Neutrophil (primary cell): ENCODE measurements at regions not wholly inside any gene's neighbourhood (a gene's known extent, or its start where the extent isn't known, plus 50 kb on each side); places are given as distances from the start of the nearest gene placed in this dataset.

ENCODE experiments used
- H3K27ac ChIP-seq: fragments of 200-600 bp; sonication (generic); 2 replicates; pipeline ENCODE4 v1.5.1; 2016; ENCODE audit warnings: mild to moderate bottlenecking, moderate library complexity
- H3K27me3 ChIP-seq: fragments of 200-600 bp; sonication (generic); 2 replicates; pipeline ENCODE4 v1.6.0; 2016; ENCODE audit warnings: mild to moderate bottlenecking
- H3K36me3 ChIP-seq: fragments of 200-600 bp; sonication (generic); 2 replicates; pipeline ENCODE4 v1.5.1; 2017
- H3K4me1 ChIP-seq, 2 experiments: fragments of 200-600 bp in 1 of 2; sonication (generic) in 1 of 2; 1 replicate in 1 of 2; 2 replicates in 1 of 2; pipeline versions ENCODE4 v1.5.1 to v1.6.1; 2013 to 2016; ENCODE audit warnings: low read depth in 1 of 2, low read length in 1 of 2, mild to moderate bottlenecking in 1 of 2, moderate library complexity in 1 of 2; ENCODE audit not compliant: control insufficient read depth in 1 of 2, insufficient read depth in 1 of 2
- H3K4me3 ChIP-seq, 2 experiments: fragments of 200-600 bp in 1 of 2; sonication (generic) in 1 of 2; 1 replicate in 1 of 2; 2 replicates in 1 of 2; pipeline ENCODE4 v1.5.1; 2013 to 2016; ENCODE audit warnings: low read depth in 1 of 2, low read length in 1 of 2, mild to moderate bottlenecking in 1 of 2, moderate library complexity in 1 of 2
- H3K9me3 ChIP-seq: fragments of 200-600 bp; sonication (generic); 2 replicates; pipeline ENCODE4 v1.5.1; 2016
- CTCF ChIP-seq: fragments of 200-600 bp; sonication (generic); IDR thresholded peaks from 2 replicates; pipeline ENCODE4 v1.5.1; 2016; ENCODE audit warnings: antibody characterized with exemption

- Histone ChIP-seq H3K36me3 (no peaks in the 10 kb centered on the region), H3K9me3 (no peaks in the 10 kb centered on the region)
- no peak for TF ChIP-seq CTCF
Measured at GRCh38 chr14:95015046-95015445, 142.3 kb downstream of the DICER1 start.

DNA sequence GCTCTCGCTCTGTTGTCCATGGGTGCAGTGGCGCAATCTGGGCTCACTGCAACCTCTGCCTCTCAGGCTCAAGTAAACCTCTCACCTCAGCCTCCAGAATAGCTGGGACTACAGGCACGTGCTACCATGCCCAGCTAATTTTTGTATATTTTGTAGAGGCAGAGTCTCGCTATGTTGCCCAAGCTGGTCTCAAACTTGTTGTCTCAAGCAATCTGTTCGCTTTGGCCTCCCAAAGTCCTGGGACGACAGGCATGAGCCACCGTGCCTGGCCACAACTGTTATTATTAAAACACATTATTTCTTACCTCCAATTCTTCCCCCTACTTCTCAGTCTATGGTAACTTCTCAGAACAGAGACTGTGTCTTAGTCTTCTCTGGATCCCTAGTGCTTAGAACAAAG, 143.3 kb downstream of the DICER1 start:
- TF ChIP-seq CTCF: no peak
- H3K4me3 ChIP-seq: no peak overlapping the region
- peaks cover 47% of the 10 kb centered on the region for H3K27me3 ChIP-seq
- H3K4me1 ChIP-seq: peaks cover 4 to 5% of the 10 kb centered on the region in 2 experiments
- H3K36me3 ChIP-seq: no peaks in the 10 kb centered on the region
- no peaks in the 10 kb centered on the region for H3K9me3 ChIP-seq
- no peak overlapping the region for H3K27ac ChIP-seq

More at GRCh38 chr14:95015046-95015445, 142.3 kb downstream of the DICER1 start:
- H3K27me3 ChIP-seq: peaks cover 38% of the 10 kb centered on the region
- H3K27ac ChIP-seq: no peak overlapping the region
- no peak overlapping the region for H3K4me3 ChIP-seq
- H3K4me1 ChIP-seq: peaks cover 5 to 10% of the 10 kb centered on the region in 2 experiments

DNA sequence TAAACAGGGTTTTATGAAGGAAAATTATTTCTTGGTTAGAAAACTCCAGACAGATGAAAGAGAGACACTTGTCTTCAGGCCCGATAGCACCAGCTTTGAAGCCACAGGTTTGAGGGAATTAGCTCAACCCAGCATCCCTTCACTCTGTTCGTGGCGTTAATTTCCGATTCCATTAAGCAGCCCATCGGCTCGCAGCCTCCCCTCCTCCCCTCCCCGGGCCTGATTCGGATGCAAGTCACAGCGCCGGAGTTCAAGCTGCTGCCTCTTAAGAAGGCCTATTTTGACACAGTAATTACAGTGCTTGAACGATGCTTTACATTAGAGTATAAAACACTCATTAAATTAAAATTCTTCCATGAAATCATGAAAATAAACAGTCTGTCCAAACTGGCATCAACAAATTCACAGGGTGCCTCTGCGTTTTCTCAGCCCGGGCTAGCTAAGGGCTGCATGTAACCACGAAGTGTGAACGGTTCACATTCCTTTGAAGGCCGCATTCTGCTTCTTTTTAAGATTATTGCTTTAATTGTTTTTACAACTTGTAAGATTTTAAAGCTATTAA, 145.8 kb downstream of the DICER1 start:
- Histone ChIP-seq H3K36me3 (no peaks in the 10 kb centered on the region), H3K4me1 (no peaks in the 10 kb centered on the region), H3K27ac (no peak overlapping the region), H3K9me3 (no peaks in the 10 kb centered on the region), H3K27me3 (peaks cover 45% of the 10 kb centered on the region), H3K4me3 (no peak overlapping the region)
- no peak for TF ChIP-seq CTCF

GRCh38 chr14:95008445-95009217, 148.7 kb downstream of the DICER1 start:
- TF ChIP-seq CTCF: no peak
- Histone ChIP-seq H3K9me3 (no peaks in the 10 kb centered on the region), H3K4me3 (no peak overlapping the region), H3K27me3 (peaks cover 51% of the 10 kb centered on the region), H3K36me3 (no peaks in the 10 kb centered on the region), H3K4me1 (no peaks in the 10 kb centered on the region), H3K27ac (no peak overlapping the region)

DNA sequence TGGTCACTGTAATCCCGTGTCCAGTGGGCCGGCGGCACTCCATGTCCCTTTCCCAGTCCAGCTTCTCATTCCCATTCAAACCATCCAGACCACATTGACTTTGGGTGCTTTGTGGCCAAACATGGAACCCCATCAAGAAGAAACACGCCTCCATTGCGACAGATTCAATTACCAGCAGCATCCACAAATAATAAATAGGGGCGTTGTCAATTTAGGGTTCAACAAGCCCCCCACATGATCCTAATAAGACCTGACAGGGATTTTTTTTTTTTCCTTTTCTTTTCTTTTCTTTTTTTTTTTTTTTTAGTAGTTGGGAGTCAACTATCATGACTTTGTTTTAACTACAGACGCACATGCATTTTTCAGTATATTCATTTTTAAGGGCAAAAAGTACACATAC, 149.4 kb downstream of the DICER1 start:
- no peaks in the 10 kb centered on the region for H3K4me1 ChIP-seq
- no peaks in the 10 kb centered on the region for H3K36me3 ChIP-seq
- H3K9me3 ChIP-seq: no peaks in the 10 kb centered on the region
- H3K4me3 ChIP-seq: no peak overlapping the region
- peaks cover 51% of the 10 kb centered on the region for H3K27me3 ChIP-seq
- H3K27ac ChIP-seq: no peak overlapping the region
- TF ChIP-seq CTCF: no peak
